Liver (tissue), 7 donors: ENCODE measurements at regions not wholly inside any gene's neighbourhood (a gene's known extent, or its start where the extent isn't known, plus 50 kb on each side); places are given as distances from the start of the nearest gene placed in this dataset.

Experiments used
- DNase-seq: peaks from one replicate; pipeline ENCODE4 v3.0.0-alpha.2; 2017; ENCODE audit warnings: low spot score
- H3K27ac ChIP-seq, 2 donors: one replicate each; pipeline ENCODE4 v1.7.0; 2013; ENCODE audit warnings: inconsistent platforms in 2 of 2, low read length in 2 of 2, control low read depth in 1 of 2, low read depth in 1 of 2, mild to moderate bottlenecking in 1 of 2
- H3K27me3 ChIP-seq, 4 donors: one replicate each; pipeline versions ENCODE4 v1.6.1 to v1.7.0; 2013; ENCODE audit warnings: low read length in 3 of 4, inconsistent platforms in 1 of 4, mild to moderate bottlenecking in 1 of 4, moderate library complexity in 1 of 4; ENCODE audit not compliant: control insufficient read depth in 4 of 4, insufficient read depth in 4 of 4
- H3K36me3 ChIP-seq, 4 donors: one replicate each; pipeline versions ENCODE4 v1.6.1 to v1.7.0; 2013; ENCODE audit warnings: low read length in 3 of 4, mild to moderate bottlenecking in 3 of 4, low read depth in 1 of 4, moderate library complexity in 1 of 4; ENCODE audit not compliant: control insufficient read depth in 4 of 4, insufficient read depth in 3 of 4
- H3K4me1 ChIP-seq, 4 donors: one replicate each; pipeline versions ENCODE4 v1.6.1 to v1.7.0; 2013; ENCODE audit warnings: low read length in 3 of 4, mild to moderate bottlenecking in 3 of 4, moderate library complexity in 1 of 4; ENCODE audit not compliant: control insufficient read depth in 4 of 4, insufficient read depth in 4 of 4
- H3K4me3 ChIP-seq, 3 donors: one replicate each; pipeline versions ENCODE4 v1.6.1 to v1.7.0; 2013; ENCODE audit warnings: low read length in 3 of 3, control low read depth in 1 of 3, low read depth in 1 of 3, mild to moderate bottlenecking in 1 of 3
- H3K9ac ChIP-seq, 2 donors: one replicate each; pipeline ENCODE4 v1.7.0; 2013; ENCODE audit warnings: low read length in 2 of 2, mild to moderate bottlenecking in 2 of 2, moderate library complexity in 2 of 2, control low read depth in 1 of 2, low read depth in 1 of 2
- H3K9me3 ChIP-seq, 4 donors: one replicate each; pipeline versions ENCODE4 v1.6.1 to v1.7.0; 2013; ENCODE audit warnings: low read length in 3 of 4; ENCODE audit not compliant: control insufficient read depth in 4 of 4
- ATF3 ChIP-seq: IDR thresholded peaks from 2 replicates; pipeline ENCODE4 v1.6.1; 2016; ENCODE audit warnings: antibody characterized with exemption
- FOXA2 ChIP-seq: IDR thresholded peaks from 2 replicates; pipeline ENCODE4 v1.6.1; 2016; ENCODE audit warnings: antibody characterized with exemption
- GABPA ChIP-seq, 2 donors: IDR thresholded peaks in 1 of 2; conservative IDR thresholded peaks in 1 of 2; 2 replicates each; pipeline ENCODE4 v1.6.1; 2016; ENCODE audit warnings: antibody characterized with exemption in 2 of 2, mild to moderate bottlenecking in 1 of 2, moderate library complexity in 1 of 2
- JUND ChIP-seq, 2 donors: IDR thresholded peaks; 2 replicates each; pipeline ENCODE4 v1.6.1; 2016; ENCODE audit warnings: antibody characterized with exemption in 2 of 2
- MAX ChIP-seq: IDR thresholded peaks from 2 replicates; pipeline ENCODE4 v1.6.1; 2016; ENCODE audit warnings: antibody characterized with exemption
- NR2F2 ChIP-seq: IDR thresholded peaks from 2 replicates; pipeline ENCODE4 v1.6.1; 2016; ENCODE audit warnings: antibody characterized with exemption
- RAD21 ChIP-seq, 2 donors: IDR thresholded peaks; 2 replicates each; pipeline ENCODE4 v1.6.1; 2016; ENCODE audit warnings: antibody characterized with exemption in 2 of 2, mild to moderate bottlenecking in 2 of 2
- REST ChIP-seq: IDR thresholded peaks from 2 replicates; pipeline ENCODE4 v1.6.1; 2016; ENCODE audit warnings: antibody characterized with exemption, mild to moderate bottlenecking
- RXRA ChIP-seq, 2 donors: IDR thresholded peaks; 2 replicates each; pipeline ENCODE4 v1.6.1; 2017 to 2018; ENCODE audit warnings: antibody characterized with exemption in 2 of 2, mild to moderate bottlenecking in 1 of 2
- SP1 ChIP-seq: IDR thresholded peaks from 2 replicates; pipeline ENCODE4 v1.6.1; 2018; ENCODE audit warnings: antibody characterized with exemption, mild to moderate bottlenecking
- TAF1 ChIP-seq: conservative IDR thresholded peaks from 2 replicates; pipeline ENCODE4 v1.6.1; 2016; ENCODE audit warnings: antibody characterized with exemption, mild to moderate bottlenecking
- YY1 ChIP-seq: IDR thresholded peaks from 2 replicates; pipeline ENCODE4 v1.6.1; 2016; ENCODE audit warnings: antibody characterized with exemption, mild to moderate bottlenecking
- ZBTB33 ChIP-seq: IDR thresholded peaks from 2 replicates; pipeline ENCODE4 v1.6.1; 2016; ENCODE audit warnings: antibody characterized with exemption
- WGBS: extraction: QIAGEN DNeasy Blood & Tissue Kit; methylation state at CpG from one replicate; pipeline ENCODE4 v1.1.7; 2013; 5-methylcytosine and 5-hydroxymethylcytosine counted together
- donor health status: healthy.
- donor health status: healthy.
- donor health status: healthy.
- donor health status: healthy.

GRCh38 chr16:72309001-72309400 is 137.0 kb upstream of the PMFBP1 start:
- H3K36me3 ChIP-seq, result no peaks in the 10 kb centered on the region
- H3K9me3 ChIP-seq, result peaks cover 0 to 3% (median under 1%) of the 10 kb centered on the region in 4 donors
- TF ChIP-seq FOXA2 (no peak), MAX (no peak), TAF1 (no peak), NR2F2 (no peak), GABPA (IDR thresholded peaks at IDR 0.05 in 1 of 2, conservative IDR thresholded peaks at IDR 0.05 in 1 of 2) (no peak), REST (no peak), JUND (IDR thresholded peaks at IDR 0.05) (no peak), ZBTB33 (no peak), SP1 (no peak), RXRA (IDR thresholded peaks at IDR 0.05) (no peak), YY1 (no peak), ATF3 (no peak), RAD21 (IDR thresholded peaks at IDR 0.05) (no peak)
- no peaks in the 10 kb centered on the region for H3K27me3 ChIP-seq
- H3K4me1 ChIP-seq, result no peaks in the 10 kb centered on the region
- 78% methylated on average over 4 of the region's 4 CpGs for WGBS
- no peak overlapping the region for H3K9ac ChIP-seq
- no peak for DNase-seq
- H3K27ac ChIP-seq, result no peak overlapping the region
- H3K4me3 ChIP-seq, result no peak overlapping the region

DNA sequence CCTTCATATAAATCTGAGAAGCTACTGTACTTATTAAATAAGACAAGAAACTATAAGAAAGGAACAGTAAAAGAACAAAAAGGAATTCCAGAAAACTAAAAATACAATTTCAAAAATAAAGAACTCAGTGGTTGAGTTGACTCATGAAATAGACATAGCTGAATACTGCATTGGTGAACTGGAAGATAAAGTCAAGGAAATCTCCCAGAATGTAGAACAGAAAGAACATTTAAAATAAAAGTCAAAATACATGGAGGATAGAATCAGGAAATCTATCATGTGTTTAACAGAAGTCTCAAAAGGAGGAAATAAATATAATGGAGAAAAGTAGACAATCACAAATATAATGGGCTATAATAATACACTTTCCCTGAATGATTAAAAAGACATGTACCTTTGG is 136.4 kb upstream of the PMFBP1 start:
- TF ChIP-seq SP1, result no peak
- TF ChIP-seq MAX, result no peak
- no peak for TF ChIP-seq REST
- TF ChIP-seq RXRA (IDR thresholded peaks at IDR 0.05), result no peak
- TF ChIP-seq ZBTB33, result no peak
- no peak for TF ChIP-seq YY1
- no peak for TF ChIP-seq TAF1
- TF ChIP-seq FOXA2, result no peak
- no peak for TF ChIP-seq RAD21 (IDR thresholded peaks at IDR 0.05)
- H3K4me1 ChIP-seq, result no peaks in the 10 kb centered on the region
- H3K9me3 ChIP-seq, result peaks cover 0 to 3% (median under 1%) of the 10 kb centered on the region in 4 donors
- H3K36me3 ChIP-seq, result no peaks in the 10 kb centered on the region
- no peak for DNase-seq
- no peak overlapping the region for H3K9ac ChIP-seq
- no peaks in the 10 kb centered on the region for H3K27me3 ChIP-seq
- no peak overlapping the region for H3K27ac ChIP-seq
- no peak overlapping the region for H3K4me3 ChIP-seq
